Endothelial cell of umbilical vein (primary cell): ENCODE measurements at regions not wholly inside any gene's neighbourhood (a gene's known extent, or its start where the extent isn't known, plus 50 kb on each side); places are given as distances from the start of the nearest gene placed in this dataset.

Experiments
- BruUV-seq: library from RNA; stranded (reverse); fragments of 400-500 nt; replicated peaks from 2 replicates; lab custom pipeline; 2021; lab: Mats Ljungman, UMichigan
- CTCF ChIA-PET: fragments of 300-600, 350-600 bp; sonication (Branson Sonifier 250); formaldehyde crosslinking; loops from one replicate; lab custom pipeline; 2021; ENCODE audit warnings: antibody characterized with exemption, inconsistent platforms; lab: Charles Lee
- POLR2A ChIA-PET: fragments of 300-600, 350-600 bp; sonication (Branson Sonifier 250); formaldehyde crosslinking; loops from one replicate; lab custom pipeline; 2021; ENCODE audit warnings: antibody characterized with exemption, inconsistent platforms; lab: Charles Lee
- DNase-seq: peaks from one replicate; pipeline ENCODE4 v3.0.0-alpha.2; 2011; ENCODE audit warnings: low read depth, low spot score
- FAIRE-seq: peaks from 2 replicates; lab custom pipeline; 2011; peaks lifted over from hg19 to GRCh38; lab: Jason Lieb, UNC
- H2AFZ ChIP-seq: 2 replicates; pipeline ENCODE4 v1.6.0; 2012; ENCODE audit warnings: low read depth, low read length, control low read depth, inconsistent platforms
- H3K27ac ChIP-seq: 2 replicates; pipeline ENCODE4 v1.5.1; 2011; ENCODE audit warnings: low read depth, mild to moderate bottlenecking, control low read depth, low read length, moderate library complexity; ENCODE audit not compliant: insufficient read depth
- H3K27me3 ChIP-seq, 2 experiments: 2 replicates each; pipeline versions ENCODE4 v1.6.0 to v1.6.1; 2011; ENCODE audit warnings: low read length in 2 of 2, mixed read lengths in 1 of 2; ENCODE audit not compliant: control insufficient read depth in 2 of 2, insufficient read depth in 2 of 2
- H3K36me3 ChIP-seq, 2 experiments: 2 replicates in 1 of 2; 3 replicates in 1 of 2; pipeline ENCODE4 v1.5.1; 2011; ENCODE audit warnings: low read length in 2 of 2, mild to moderate bottlenecking in 1 of 2, moderate library complexity in 1 of 2; ENCODE audit not compliant: control insufficient read depth in 2 of 2, insufficient read depth in 2 of 2; ENCODE audit errors: extremely low read depth in 1 of 2
- H3K4me1 ChIP-seq: 3 replicates; pipeline ENCODE4 v1.5.1; 2011; ENCODE audit warnings: mild to moderate bottlenecking, low read length; ENCODE audit not compliant: control insufficient read depth, insufficient read depth; ENCODE audit errors: extremely low read depth
- H3K4me2 ChIP-seq: 2 replicates; pipeline ENCODE4 v1.6.1; 2011; ENCODE audit warnings: low read length, control low read depth, mixed read lengths; ENCODE audit not compliant: insufficient read depth
- H3K4me3 ChIP-seq, 3 experiments: fragments of 200-600 bp in 1 of 3; sonication (generic), shearing (Covaris generic) in 1 of 3; replicated peaks in 1 of 3; 2 replicates each; pipeline ENCODE4 v1.5.1; 2011 to 2016; ENCODE audit warnings: control low read depth in 3 of 3, low read length in 3 of 3, mild to moderate bottlenecking in 2 of 3, inconsistent platforms in 1 of 3, low read depth in 1 of 3, moderate library complexity in 1 of 3; ENCODE audit not compliant: insufficient read depth in 1 of 3
- H3K79me2 ChIP-seq: 2 replicates; pipeline ENCODE4 v1.6.0; 2012; ENCODE audit warnings: low read length, inconsistent platforms; ENCODE audit not compliant: control insufficient read depth, insufficient read depth
- H3K9ac ChIP-seq: replicated peaks from 2 replicates; pipeline ENCODE3; 2011; ENCODE audit warnings: low read length, control low read depth; ENCODE audit not compliant: insufficient read depth; ENCODE audit errors: extremely low read depth
- H3K9me1 ChIP-seq: replicated peaks from 3 replicates; pipeline ENCODE4 v1.6.0; 2011; ENCODE audit warnings: mild to moderate bottlenecking, low read length; ENCODE audit not compliant: control insufficient read depth, insufficient read depth; ENCODE audit errors: extremely low read depth
- H3K9me3 ChIP-seq: replicated peaks from 2 replicates; pipeline ENCODE4 v1.5.1; 2012; ENCODE audit warnings: low read length, inconsistent platforms; ENCODE audit not compliant: control insufficient read depth, insufficient read depth
- H4K20me1 ChIP-seq: replicated peaks from 2 replicates; pipeline ENCODE3; 2011; ENCODE audit warnings: mild to moderate bottlenecking, low read length; ENCODE audit not compliant: control insufficient read depth, insufficient read depth; ENCODE audit errors: extremely low read depth
- CTCF ChIP-seq, 2 donors: IDR thresholded peaks; 1 replicate in 1 of 2; 2 replicates in 1 of 2; pipeline ENCODE4 v1.5.1; 2011; ENCODE audit warnings: low read length in 2 of 2, mild to moderate bottlenecking in 2 of 2, moderate library complexity in 2 of 2, control low read depth in 1 of 2, inconsistent platforms in 1 of 2, low read depth in 1 of 2; ENCODE audit not compliant: insufficient read depth in 1 of 2; ENCODE audit errors: extremely low read depth in 1 of 2
- EZH2 ChIP-seq: IDR thresholded peaks from 2 replicates; pipeline ENCODE4 v1.6.1; 2012; ENCODE audit warnings: borderline replicate concordance, low read depth, mild to moderate bottlenecking, moderate library complexity, low read length, inconsistent platforms; ENCODE audit not compliant: severe bottlenecking
- FOS ChIP-seq: IDR thresholded peaks from 2 replicates; pipeline ENCODE4 v1.6.1; 2011; ENCODE audit warnings: mild to moderate bottlenecking, low read length, moderate library complexity, borderline replicate concordance; ENCODE audit not compliant: insufficient read depth
- GATA2 ChIP-seq: IDR thresholded peaks from 2 replicates; pipeline ENCODE4 v1.7.0; 2011; ENCODE audit warnings: low read depth, mild to moderate bottlenecking, moderate library complexity, mixed read lengths, low read length; ENCODE audit not compliant: insufficient read length, insufficient read depth
- JUN ChIP-seq: IDR thresholded peaks from 2 replicates; pipeline ENCODE4 v1.6.1; 2011; ENCODE audit warnings: borderline replicate concordance, low read depth; ENCODE audit not compliant: insufficient read length, insufficient read depth
- MAX ChIP-seq: IDR thresholded peaks from 2 replicates; pipeline ENCODE4 v1.6.1; 2011; ENCODE audit not compliant: insufficient read depth, insufficient read length
- MYC ChIP-seq: IDR thresholded peaks from one replicate; pipeline ENCODE4 v1.6.1; 2011; ENCODE audit warnings: mild to moderate bottlenecking, low read depth, low read length
- POLR2AphosphoS5 ChIP-seq: IDR thresholded peaks from 2 replicates; pipeline ENCODE4 v1.6.1; 2012; ENCODE audit warnings: low read depth, mild to moderate bottlenecking, control low read depth, low read length, moderate library complexity; ENCODE audit not compliant: insufficient read depth
- dilution Hi-C: fragments of 300-500 bp; cut with MboI; formaldehyde crosslinking; loops from one replicate; pipeline ENCODE4 v1.15.0; 2019; ENCODE audit warnings: low sequenced_read_pairs; ENCODE audit not compliant: extremely low pct_ligation_motif_present
- intact Hi-C: fragments of 100-400 bp; cut with micrococcal nuclease; formaldehyde crosslinking; loops from one replicate; pipeline ENCODE4 v1.10.0; 2022

- no TSS peak for BruUV-seq
- Histone ChIP-seq H3K4me1 (no peaks in the 10 kb centered on the region), H3K9ac (no peak overlapping the region), H3K4me3 (no peak overlapping the region), H3K9me1 (no peaks in the 10 kb centered on the region), H3K27ac (no peak overlapping the region), H3K36me3 (no peaks in the 10 kb centered on the region), H3K9me3 (no peaks in the 10 kb centered on the region), H2AFZ (no peak overlapping the region), H3K4me2 (no peak overlapping the region), H3K79me2 (no peaks in the 10 kb centered on the region), H4K20me1 (no peaks in the 10 kb centered on the region), H3K27me3 (no peaks in the 10 kb centered on the region)
- FAIRE-seq (no peak), DNase-seq (no peak)
- intact Hi-C loops, result no loop called here
- ChIA-PET CTCF (interaction anchor here (3.0 kb wide), 1 partner anchor 11 kb away, joined by 12 read pairs; no protein-coding TSS in a partner anchor), POLR2A (no interaction called here)
- dilution Hi-C loops, result no loop called here
- no peak for TF ChIP-seq CTCF (IDR thresholded peaks at IDR 0.05; ENCODE audit: extremely low read depth in 1 of 2, insufficient read depth in 1 of 2, low read depth in 1 of 2, low read length in 2 of 2)
- TF ChIP-seq MYC, result no peak
- no peak for TF ChIP-seq EZH2
- no peak for TF ChIP-seq JUN
- no peak for TF ChIP-seq POLR2AphosphoS5
- TF ChIP-seq FOS, result no peak
- TF ChIP-seq MAX, result no peak
- no peak for TF ChIP-seq GATA2
Observed at GRCh38 chr3:144487011-144487410, 515.4 kb downstream of the DIPK2A start.
